ENCODE measurements at regions not wholly inside any gene's neighbourhood (a gene's known extent, or its start where the extent isn't known, plus 50 kb on each side); places are given as distances from the start of the nearest gene placed in this dataset.

DNA sequence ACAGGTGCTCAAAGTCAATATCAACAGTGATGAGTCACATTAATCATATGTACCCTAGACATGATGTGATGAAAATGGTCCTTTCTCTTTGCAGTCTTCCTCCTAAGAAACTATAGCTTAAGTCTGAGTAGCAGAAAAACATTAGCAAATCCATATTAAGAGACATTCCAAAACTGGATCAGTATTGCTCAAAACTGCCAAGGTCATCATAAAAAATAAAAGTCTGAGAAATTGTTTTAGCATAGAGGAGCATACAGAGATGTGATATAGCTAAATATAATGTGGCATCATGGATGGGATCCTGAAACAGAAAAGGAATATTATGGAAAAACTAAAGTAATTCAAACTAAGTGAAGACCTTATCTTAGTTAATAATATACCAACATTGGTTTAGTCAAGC, 1316.1 kb downstream of the SUCLG1 start:
- no peak for TF ChIP-seq EZH2phosphoT487 (IDR thresholded peaks at IDR 0.05; ENCODE audit: borderline replicate concordance)
- TF ChIP-seq, protein P1, sequence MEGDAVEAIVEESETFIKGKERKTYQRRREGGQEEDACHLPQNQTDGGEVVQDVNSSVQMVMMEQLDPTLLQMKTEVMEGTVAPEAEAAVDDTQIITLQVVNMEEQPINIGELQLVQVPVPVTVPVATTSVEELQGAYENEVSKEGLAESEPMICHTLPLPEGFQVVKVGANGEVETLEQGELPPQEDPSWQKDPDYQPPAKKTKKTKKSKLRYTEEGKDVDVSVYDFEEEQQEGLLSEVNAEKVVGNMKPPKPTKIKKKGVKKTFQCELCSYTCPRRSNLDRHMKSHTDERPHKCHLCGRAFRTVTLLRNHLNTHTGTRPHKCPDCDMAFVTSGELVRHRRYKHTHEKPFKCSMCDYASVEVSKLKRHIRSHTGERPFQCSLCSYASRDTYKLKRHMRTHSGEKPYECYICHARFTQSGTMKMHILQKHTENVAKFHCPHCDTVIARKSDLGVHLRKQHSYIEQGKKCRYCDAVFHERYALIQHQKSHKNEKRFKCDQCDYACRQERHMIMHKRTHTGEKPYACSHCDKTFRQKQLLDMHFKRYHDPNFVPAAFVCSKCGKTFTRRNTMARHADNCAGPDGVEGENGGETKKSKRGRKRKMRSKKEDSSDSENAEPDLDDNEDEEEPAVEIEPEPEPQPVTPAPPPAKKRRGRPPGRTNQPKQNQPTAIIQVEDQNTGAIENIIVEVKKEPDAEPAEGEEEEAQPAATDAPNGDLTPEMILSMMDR (conservative IDR thresholded peaks at IDR 0.05; ENCODE audit: low read length): no peak
- no peaks in the 10 kb centered on the region for H3K9me3 ChIP-seq (ENCODE audit: insufficient read depth, low read depth, low read length)

DNA sequence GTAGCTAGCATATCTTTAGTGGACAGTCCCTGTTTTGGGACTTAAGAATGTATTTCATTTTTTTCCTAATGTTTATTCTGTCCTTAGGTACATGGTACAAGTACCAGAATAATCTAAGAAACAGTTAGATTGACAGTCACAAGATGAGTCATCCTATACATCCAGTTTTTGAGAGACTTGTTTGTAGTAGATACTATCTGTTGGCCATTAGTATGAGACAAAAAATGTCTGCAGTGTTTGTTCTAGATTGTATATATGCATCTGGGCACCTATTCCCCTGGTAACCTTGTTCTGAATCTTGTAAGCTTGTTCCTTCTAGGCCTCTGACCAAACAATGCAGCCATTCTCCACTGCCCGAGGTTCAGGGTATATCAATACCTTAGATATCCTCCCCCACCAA, 1343.5 kb downstream of the SUCLG1 start:
- Histone ChIP-seq H3K4me2 (ENCODE audit: low read depth, low read length, poor library complexity, severe bottlenecking) (no peak overlapping the region), H3K36me3 (ENCODE audit: insufficient read depth, low read length) (no peaks in the 10 kb centered on the region), H3K27me3 (ENCODE audit: insufficient read depth, low read length, poor library complexity, severe bottlenecking) (no peaks in the 10 kb centered on the region), H3K79me2 (ENCODE audit: insufficient read depth, low read length) (no peaks in the 10 kb centered on the region), H4K20me1 (ENCODE audit: insufficient read depth, low read length, poor library complexity, severe bottlenecking) (no peaks in the 10 kb centered on the region), H3F3A (ENCODE audit: low read depth) (no peaks in the 10 kb centered on the region), H3K4me1 (ENCODE audit: insufficient read depth, low read length, poor library complexity, severe bottlenecking) (no peaks in the 10 kb centered on the region), H2AFZ (ENCODE audit: low read length) (no peak overlapping the region), H3K4me3 (ENCODE audit: low read length, poor library complexity, severe bottlenecking) (no peak overlapping the region), H3K9me3 (ENCODE audit: insufficient read depth, low read depth, low read length) (no peaks in the 10 kb centered on the region), H3K9me2 (replicated peaks; ENCODE audit: low read depth, low read length) (no peaks in the 10 kb centered on the region), H3K9ac (ENCODE audit: low read depth, low read length, poor library complexity, severe bottlenecking) (no peak overlapping the region)
- TF ChIP-seq EZH2phosphoT487 (IDR thresholded peaks at IDR 0.05; ENCODE audit: borderline replicate concordance): no peak
- TF ChIP-seq, protein P1 (conservative IDR thresholded peaks at IDR 0.05; ENCODE audit: low read length): no peak

More for the DNA sequence above, 1316.1 kb downstream of the SUCLG1 start:
- Histone ChIP-seq H3K4me3 (ENCODE audit: low read length, poor library complexity, severe bottlenecking) (no peak overlapping the region), H3K9ac (ENCODE audit: low read depth, low read length, poor library complexity, severe bottlenecking) (no peak overlapping the region), H3K36me3 (ENCODE audit: insufficient read depth, low read length) (no peaks in the 10 kb centered on the region), H3K4me2 (ENCODE audit: low read depth, low read length, poor library complexity, severe bottlenecking) (no peak overlapping the region), H4K20me1 (ENCODE audit: insufficient read depth, low read length, poor library complexity, severe bottlenecking) (no peaks in the 10 kb centered on the region), H2AFZ (ENCODE audit: low read length) (no peak overlapping the region), H3F3A (ENCODE audit: low read depth) (no peaks in the 10 kb centered on the region), H3K27me3 (ENCODE audit: insufficient read depth, low read length, poor library complexity, severe bottlenecking) (no peaks in the 10 kb centered on the region), H3K79me2 (ENCODE audit: insufficient read depth, low read length) (no peaks in the 10 kb centered on the region), H3K4me1 (ENCODE audit: insufficient read depth, low read length, poor library complexity, severe bottlenecking) (no peaks in the 10 kb centered on the region), H3K9me2 (replicated peaks; ENCODE audit: low read depth, low read length) (no peaks in the 10 kb centered on the region)

DNA sequence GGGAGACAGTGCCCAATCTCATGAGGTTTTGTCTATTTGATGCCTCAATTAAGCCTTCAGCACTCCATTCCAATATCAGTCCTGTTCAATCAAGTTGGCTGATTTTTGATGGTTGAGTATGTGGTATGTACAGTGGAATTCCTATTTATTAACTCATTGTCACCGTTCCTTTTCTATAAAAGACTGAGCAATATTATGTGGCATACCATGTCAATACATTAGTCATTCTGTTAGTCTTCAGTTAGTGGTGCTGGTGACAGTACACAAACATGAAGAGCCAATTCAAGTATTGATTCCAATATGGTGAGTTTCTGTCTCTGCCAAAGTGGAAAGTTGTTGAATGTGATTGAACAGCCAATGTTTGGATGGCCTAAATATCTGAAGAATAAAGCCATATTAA, 1343.9 kb downstream of the SUCLG1 start:
- no peaks in the 10 kb centered on the region for H3K9me2 ChIP-seq (replicated peaks; ENCODE audit: low read depth, low read length)
- TF ChIP-seq EZH2phosphoT487 (IDR thresholded peaks at IDR 0.05; ENCODE audit: borderline replicate concordance): no peak
- TF ChIP-seq, protein P1 (conservative IDR thresholded peaks at IDR 0.05; ENCODE audit: low read length): no peak
- H4K20me1 ChIP-seq (ENCODE audit: insufficient read depth, low read length, poor library complexity, severe bottlenecking): no peaks in the 10 kb centered on the region
- H3K36me3 ChIP-seq (ENCODE audit: insufficient read depth, low read length): no peaks in the 10 kb centered on the region
- H3K9ac ChIP-seq (ENCODE audit: low read depth, low read length, poor library complexity, severe bottlenecking): no peak overlapping the region
- no peaks in the 10 kb centered on the region for H3K9me3 ChIP-seq (ENCODE audit: insufficient read depth, low read depth, low read length)
- H3K4me2 ChIP-seq (ENCODE audit: low read depth, low read length, poor library complexity, severe bottlenecking): no peak overlapping the region
- H3F3A ChIP-seq (ENCODE audit: low read depth): no peaks in the 10 kb centered on the region
- H3K79me2 ChIP-seq (ENCODE audit: insufficient read depth, low read length): no peaks in the 10 kb centered on the region
- no peak overlapping the region for H2AFZ ChIP-seq (ENCODE audit: low read length)
- no peak overlapping the region for H3K4me3 ChIP-seq (ENCODE audit: low read length, poor library complexity, severe bottlenecking)
- H3K4me1 ChIP-seq (ENCODE audit: insufficient read depth, low read length, poor library complexity, severe bottlenecking): no peaks in the 10 kb centered on the region
- no peaks in the 10 kb centered on the region for H3K27me3 ChIP-seq (ENCODE audit: insufficient read depth, low read length, poor library complexity, severe bottlenecking)

Measured in Loucy (cell line).